ENCODE measurements at regions not wholly inside any gene's neighbourhood (a gene's known extent, or its start where the extent isn't known, plus 50 kb on each side); places are given as distances from the start of the nearest gene placed in this dataset.
"Not testable (repeated sequence)": the region's sequence is repeated elsewhere in the genome, so short reads cannot be mapped to it uniquely, and the experiment has no call there.

DNA sequence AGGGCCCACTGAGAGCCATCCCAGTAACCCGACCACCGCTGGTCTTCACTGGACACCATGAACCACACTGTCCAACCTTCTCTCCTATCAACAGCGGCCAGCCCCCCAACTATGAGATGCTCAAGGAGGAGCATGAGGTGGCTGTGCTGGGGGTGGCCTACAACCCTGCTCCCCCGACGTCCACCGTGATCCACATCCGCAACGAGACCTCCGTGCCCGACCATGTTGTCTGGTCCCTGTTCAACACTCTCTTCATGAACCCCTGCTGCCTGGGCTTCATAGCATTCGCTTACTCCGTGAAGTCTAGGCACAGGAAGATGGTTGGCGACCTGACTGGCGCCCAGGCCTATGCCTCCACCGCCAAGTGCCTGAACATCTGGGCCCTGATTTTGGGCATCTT lies 423.8 kb upstream of the EPHA5 start:
- no peak for DNase-seq

DNA sequence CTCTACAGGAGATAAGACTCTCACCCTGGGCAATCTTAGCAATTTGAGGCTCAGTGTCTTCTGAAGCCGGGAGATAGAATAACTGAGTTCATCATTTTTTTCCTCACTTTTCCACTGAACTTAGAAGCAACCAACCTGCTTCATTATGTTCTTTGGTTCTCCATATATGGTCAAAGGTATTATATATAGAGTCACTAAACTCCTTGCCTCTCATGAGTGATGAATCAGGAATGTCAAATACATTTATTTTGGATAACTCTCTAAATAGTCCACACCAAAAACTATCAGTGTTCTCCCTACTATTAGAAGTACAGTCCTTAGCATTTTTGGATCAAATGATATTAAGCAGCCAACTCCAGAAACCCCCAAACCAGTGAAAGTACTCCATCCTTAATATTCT lies 421.5 kb upstream of the EPHA5 start:
- DNase-seq = no peak

DNA sequence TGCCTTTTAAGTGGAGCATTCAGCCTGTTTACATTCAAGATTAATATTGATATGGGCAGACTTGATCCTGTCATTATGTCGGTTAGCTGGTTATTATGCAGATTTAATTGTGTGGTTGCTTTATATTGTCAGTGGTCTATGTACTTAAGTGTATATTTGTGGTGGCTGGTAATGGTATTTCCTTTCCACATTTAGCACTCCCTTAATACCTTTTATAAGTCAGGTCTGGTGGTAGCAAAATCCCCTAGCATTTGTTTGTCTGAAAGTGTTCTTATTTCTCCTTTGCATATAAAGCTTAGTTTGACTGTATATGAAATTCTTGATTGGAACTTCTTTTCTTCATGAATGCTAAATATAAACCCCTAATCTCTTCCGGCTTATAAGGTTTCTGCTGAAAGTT lies 403.7 kb upstream of the EPHA5 start:
- no peak for DNase-seq

DNA sequence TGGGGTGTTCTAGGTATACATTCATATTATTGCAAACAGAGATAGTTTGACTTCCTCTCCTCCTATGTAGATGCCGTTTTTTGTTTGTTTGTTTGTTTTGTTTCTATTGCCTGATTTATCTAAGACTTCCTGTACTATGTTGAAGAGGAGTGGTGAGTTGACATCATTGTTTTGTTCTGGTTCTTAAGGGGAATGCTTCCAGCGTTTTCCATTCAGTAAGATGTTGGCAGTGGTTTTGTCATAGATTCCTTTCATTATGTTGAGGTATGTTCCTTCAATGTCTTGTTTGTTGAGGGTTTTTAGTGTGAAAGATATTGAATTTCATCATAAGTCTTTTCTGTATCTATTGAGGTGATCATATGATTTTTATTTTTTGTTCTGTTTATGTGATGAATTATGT lies 401.6 kb upstream of the EPHA5 start:
- no peak for DNase-seq

DNA sequence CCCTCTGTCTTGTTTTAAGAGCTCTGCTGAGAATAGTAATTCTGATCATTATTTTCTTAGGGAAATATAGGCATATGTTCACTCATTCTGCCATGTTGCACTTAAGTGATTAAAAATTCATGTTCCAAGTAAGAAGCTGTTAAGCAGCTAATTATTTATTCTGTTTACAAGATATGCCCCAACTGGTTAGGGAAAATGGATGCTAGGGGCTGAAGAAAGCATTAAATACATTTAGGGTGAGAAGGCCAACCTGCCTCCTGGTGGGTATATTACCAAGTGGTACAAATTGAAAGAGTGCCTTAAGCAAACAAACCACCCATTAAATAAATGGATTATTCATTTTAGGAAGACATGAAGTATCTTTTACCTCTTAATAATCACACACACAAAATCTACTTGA lies 392.6 kb upstream of the EPHA5 start:
- no peak for DNase-seq

DNA sequence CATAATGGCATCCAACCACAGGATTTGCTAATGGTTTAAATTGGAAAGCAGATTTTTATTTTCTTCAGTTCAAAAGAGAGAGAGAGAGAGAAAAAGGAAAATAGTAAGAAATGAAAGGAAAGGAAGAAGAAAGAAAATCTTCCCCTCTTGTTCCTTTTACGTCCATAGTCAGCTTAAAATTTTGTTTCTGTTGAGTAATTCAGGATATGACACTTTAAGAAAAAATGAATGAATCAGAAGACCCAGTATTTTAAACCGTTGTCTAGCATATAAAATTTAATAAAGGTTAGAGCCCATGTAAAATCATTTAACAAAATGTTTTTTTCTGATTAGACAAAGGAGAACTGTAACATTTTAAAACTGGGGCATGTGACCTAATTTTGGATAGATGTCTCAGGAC lies 391.8 kb upstream of the EPHA5 start:
- no peak for DNase-seq

DNA sequence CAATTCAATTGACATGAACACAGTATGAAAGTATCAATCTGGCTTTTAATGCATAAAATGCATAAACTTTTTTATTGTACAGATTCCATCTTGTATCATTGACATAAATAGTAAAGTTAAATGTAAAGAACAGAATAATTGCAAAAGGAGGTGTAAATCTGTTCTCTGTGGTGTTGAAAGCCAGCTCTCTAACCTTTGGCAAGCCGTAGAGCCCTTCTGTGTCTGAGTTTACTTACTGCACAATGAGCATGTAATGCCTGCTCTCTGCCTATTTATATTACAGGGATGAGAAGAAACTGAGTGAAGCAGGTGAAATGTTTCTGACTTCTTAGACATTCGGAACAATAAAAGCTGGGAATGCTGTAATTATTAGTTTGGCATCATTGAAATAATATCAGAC lies 389.3 kb upstream of the EPHA5 start:
- DNase-seq = no peak

DNA sequence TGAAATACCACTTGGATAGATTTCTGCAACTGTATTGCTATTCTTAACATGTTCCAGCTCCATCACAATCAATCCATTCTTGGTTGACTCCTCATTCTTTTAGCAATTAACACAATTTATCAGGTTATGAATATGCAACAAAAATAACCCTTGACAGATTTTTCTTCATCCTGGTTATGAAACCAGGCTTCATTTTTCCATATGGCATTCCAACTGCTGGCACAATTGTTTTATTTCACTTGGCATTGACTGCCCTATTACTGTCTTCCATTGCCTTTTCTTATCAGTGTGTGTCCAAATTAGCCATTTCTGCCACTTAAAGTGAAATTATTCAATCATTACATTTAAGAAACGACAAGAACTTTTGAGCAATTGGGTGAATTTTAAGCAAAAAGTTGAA lies 388.8 kb upstream of the EPHA5 start:
- no peak for DNase-seq

DNA sequence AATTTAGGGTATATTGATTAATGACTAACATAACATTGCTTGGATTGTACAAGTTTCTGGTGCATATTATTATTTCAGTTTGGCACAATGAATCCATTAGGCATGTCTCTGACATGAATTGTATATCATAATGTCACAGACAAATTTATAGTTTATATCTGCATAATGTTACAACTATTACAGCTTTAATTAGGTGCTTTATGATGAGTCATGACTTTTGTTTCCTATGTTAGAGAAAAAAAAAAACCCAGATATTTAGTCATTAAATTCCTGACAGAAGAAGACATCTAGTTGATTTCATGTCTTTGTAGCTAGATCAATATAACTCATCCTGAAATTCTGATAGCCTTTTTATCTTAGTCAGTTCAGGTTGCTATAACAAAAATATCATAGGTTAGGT lies 385.7 kb upstream of the EPHA5 start:
- DNase-seq = no peak

DNA sequence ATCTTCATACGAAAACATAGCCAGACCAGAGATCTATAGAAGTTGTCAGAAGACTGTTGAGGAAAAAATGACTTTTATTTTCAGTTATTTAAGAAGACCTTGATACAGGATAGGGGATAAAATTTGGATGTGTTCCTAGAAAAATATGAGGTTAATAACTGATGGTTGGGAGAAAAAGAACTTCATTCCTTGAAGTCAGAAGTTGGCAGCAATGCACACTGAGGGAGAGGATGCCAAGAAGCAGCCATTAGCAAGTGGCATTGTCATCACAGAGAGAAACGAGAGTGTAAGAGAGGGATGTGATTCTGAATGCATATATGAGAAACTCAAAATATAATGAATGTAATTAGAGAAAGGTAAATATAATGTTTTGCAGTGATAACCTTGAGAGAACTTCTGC lies 382.1 kb upstream of the EPHA5 start:
- DNase-seq = no peak

DNA sequence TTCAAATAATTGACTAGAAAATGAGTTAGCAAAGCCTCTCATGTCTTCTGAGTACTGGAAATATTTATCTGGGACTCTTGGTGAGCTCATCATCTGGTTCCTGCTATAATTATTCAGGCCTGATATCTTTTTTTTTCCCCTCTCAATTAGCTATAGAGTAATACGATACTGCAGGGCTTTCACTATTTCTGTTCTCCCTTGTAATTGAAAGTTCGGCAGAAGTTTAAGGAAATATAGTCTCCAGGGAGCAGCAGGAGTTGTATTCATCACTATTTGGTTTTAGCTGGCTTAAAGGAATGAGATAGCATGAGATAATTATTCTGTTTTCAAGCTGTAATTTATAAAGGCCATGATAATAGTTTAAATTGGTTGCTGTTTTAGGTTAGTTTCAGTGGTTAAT lies 378.6 kb upstream of the EPHA5 start:
- DNase-seq = no peak

DNA sequence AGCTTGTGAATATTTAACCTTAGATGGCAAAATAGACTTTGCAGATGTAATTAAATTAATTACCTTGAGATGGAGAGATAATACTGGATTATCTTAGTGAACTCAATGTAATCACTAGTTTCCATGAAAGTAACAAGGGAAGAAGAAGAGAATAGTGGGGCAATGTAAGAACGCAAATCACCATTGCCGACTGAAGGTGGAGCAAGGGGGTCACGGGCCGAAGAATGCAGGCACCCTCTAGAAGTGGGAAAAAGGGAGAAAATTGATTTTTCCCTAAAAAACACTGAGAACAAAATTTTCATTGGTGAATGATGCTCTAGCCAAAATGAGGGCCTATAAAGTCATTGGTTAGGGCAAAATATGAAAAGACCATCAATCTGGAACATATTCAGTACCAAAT lies 375.6 kb upstream of the EPHA5 start:
- no peak for DNase-seq

DNA sequence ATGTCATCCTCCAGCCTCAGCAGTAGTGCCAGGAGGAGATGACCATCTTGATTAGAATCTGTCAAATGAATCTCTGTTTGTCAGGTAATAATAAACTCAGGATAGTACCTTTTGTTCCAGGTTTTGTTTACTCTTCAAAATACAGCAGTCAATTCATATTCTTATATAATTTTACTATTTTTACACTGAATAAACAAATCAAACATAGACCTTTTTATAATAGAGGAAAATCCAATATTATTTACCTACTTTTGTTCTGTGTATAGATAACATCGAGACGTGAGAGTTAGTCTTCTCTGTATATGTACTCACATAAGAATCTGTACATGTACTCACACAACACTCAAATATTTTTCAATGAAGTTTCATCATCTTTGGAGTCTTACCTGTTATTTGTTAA lies 365.4 kb upstream of the EPHA5 start:
- no peak for DNase-seq

DNA sequence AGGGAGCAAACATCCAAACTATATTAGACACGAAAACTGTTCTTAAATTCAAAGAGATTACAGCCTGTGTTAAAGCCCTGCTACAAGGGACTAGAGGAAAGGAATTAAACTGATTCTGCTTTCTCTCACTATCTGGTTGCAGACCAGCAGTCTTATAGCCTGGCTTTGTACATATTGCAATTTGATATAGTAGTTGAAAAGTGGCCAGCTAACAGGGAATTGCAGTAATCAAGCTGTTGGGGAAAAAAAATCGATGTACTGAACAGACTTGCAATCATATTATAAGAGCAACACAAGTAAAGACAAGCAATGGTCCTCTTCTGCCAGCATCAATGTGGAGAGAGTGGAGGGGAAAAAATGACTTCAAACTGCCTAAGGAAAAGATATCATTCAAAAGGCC lies 364.4 kb upstream of the EPHA5 start:
- DNase-seq = no peak

DNA sequence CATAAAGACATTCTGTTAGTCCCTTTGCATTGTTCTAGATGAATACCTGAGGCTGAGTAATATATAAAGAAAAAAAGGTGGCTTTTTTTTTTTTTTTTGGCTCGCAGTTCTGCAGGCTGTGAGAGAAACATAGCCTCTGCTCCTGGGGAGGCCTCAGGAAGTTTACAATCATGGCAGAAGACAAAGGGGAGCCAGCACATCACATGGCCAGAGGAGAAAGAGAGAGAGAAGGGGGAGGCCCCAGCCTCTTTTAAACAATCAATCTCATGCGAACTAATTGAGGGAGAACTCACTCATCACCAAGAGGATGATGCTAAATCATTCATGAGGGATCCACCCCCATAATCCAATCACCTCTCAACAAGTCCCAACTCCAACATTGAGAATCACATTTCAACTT lies 364.0 kb upstream of the EPHA5 start:
- no peak for DNase-seq

DNA sequence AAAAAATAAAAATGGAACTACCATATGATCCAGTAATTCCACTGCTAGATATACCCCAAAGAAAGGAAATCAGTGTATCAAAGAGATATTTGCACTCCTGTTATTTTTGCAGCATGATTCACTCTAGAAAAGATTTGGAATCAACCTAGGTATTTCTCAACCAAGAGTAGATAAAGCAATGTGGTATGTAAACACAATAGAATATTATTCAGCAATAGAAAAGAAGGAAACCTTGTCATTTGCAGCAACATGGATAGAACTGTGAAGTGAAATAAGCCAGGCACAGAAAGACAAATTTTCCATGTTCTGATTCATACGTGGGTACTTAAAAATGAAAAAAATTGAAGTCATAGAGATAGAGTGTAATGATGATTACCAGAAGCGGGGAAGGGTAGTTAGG lies 362.3 kb upstream of the EPHA5 start:
- no peak for DNase-seq

DNA sequence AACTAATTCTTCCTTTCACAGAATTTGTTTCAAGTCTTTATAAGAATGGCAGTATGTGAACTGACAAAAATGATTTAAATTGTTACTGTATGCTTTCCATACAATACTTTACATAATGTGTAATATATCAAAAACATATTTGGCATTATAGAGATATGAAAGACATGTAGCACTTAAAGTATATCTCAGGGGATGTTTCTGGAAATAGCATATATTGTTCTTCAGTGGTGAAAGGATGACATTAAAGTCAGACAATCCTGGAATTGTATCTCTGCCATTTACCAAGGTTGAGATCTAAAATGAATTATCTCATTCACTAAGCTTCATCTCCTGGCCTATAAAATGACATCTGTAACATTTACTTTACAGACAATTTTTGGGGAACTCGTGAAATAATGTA lies 358.4 kb upstream of the EPHA5 start:
- DNase-seq = no peak

DNA sequence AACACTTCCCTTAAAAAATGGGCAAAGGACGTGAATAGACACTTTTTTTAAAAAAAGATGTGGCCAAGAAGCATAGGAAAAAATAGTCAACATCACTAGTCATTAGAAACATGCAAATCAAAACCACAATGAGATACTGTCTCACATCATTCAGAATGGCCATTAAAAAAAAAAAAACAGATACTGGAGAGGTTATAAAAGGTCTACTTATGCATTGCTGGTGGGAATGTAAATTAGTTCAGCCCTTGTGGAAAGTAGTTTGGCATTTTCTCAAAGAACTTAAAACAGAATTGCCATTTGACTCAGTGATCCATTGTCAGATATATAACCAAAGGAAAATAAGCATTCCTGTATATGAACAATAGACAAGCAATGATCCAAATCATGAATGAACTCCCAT lies 352.8 kb upstream of the EPHA5 start:
- DNase-seq = no peak

DNA sequence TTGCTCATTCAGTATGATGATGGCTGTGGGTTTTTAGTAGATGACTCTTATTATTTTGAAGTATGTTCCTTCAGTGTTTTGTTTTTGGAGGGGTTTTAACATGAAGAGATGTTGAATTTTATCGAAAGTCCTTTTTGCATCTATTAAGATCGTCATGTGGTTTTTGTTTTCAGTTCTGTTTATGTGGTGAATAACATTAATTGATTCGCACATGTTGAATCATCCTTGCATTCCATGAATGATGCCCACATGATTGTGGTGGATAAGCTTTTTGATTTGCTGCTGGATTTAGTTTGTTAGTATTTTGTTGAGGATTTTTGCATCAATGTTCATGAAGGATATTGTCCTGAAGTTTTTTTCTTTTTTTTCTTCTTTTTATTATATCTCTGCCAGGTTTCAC lies 347.4 kb upstream of the EPHA5 start:
- no peak for DNase-seq

DNA sequence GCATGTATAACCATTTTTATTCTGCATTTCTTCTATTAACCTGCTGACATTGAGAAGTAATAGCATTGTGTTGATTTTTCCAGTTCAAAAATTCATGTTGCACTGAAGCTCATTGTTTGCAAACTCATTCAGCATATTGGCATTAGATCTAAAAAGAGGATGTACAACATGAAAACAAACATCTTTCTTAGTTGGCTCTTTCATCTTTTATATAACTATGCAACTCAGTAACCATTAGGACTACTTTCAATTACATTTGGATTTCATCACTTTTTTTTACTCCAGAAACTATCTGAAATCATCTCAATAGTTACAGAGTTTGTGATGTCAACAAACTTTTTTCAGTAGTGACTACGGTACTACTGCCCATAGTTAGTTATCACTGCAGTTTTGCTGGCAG lies 346.0 kb upstream of the EPHA5 start:
- DNase-seq = no peak

DNA sequence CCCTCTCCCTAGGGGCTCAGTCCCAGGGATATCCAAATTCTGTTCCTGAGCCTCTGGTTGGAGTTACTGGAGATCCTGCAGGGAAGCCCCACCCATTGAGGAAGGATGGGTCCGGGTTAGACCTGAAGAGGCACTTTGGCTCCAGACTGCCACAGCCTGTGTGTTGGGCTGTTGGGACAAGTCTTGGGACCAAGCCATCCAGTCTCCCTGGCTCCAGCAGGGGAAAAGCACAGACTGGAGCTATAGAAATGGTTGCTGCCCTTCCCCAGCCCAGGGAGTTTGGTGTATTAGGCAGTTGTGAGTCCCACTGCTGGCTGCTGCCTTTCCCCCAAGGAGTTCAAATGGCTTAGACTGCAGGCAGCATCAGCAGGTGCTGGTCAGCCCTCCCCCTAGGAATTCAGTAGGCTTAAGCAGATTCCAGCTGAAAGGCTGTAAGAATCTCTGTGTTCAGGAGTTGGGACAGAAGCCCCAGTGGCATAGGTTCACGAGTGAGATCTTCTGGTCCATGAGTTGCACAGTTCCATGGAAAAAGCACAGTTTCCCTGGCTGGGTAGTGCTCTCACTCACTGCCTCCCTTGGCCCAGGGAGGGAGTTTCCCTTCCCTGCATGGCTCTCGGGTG lies 344.0 kb upstream of the EPHA5 start:
- no peak for DNase-seq

DNA sequence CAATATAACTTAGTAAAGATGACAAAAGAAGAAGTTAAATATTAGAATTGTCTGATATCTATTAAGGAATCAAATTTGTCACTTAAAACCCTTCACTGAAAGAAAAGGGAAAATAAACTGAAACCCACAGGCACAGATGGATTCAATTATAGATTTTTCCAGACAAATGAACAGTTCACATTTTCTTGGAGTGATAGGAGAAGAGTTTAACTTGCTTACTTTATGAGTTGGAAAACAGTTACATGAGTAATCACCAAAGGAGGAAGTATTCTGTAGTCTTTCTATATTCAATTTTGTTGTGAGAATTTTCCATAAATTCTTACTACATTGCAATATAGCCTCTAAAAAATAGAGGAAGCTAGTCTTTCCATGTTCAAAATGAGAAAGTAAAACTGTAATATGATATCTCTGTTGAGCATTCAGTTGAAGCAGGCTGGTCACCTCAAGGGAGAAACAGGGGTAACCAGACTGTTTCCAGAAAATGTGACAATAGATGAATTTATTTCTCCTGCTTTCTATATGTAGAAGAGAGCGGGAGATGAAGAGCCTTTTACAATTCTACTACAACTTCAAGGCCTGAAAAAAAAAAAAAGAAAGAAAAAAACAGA lies 330.3 kb upstream of the EPHA5 start:
- peak; percentile 40 to 56 for DNase-seq

DNA sequence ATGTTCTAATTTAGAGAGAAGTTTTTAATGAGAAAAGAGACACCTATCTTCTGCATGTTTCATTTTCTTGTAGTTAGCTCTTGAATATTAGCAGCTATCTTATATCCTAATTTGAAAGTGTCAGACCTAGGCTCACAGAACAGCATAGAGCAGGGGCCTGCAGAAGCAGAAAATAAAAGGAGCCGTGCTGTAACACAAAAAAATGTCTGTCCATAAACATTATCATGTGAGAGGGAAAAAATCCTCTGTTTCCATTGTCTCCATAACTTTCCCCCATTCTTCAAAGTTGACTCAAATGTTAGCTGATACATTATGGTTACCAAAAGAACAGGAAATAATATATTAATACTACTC lies 329.2 kb upstream of the EPHA5 start:
- DNase-seq = no peak

DNA sequence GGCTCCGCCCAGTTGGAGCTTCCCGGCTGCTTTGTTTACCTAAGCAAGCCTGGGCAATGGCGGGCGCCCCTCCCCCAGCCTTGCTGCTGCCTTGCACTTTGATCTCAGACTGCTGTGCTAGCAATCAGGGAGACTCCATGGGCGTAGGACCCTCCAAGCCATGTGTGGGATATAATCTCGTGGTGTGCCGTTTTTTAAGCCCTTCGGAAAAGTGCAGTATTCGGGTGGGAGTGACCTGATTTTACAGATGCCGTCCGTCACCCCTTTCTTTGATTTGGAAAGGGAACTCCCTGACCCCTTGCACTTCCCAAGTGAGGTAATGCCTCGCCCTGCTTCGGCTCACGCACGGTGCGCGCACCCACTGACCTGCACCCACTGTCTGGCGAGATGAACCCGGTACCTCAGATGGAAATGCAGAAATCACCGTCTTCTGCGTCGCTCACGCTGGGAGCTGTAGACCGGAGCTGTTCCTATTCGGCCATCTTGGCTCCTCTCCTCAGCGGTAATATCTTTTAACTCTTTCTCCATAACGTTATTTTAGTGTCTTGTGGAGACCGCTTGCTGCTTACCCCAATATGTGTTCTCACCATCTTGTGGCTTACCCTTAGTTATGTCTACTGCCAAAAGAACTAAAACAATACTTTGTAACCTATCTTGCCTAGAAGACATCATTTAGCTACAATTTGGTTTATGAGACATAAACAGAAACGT lies 328.7 kb upstream of the EPHA5 start:
- not testable (repeated sequence) for DNase-seq

DNA sequence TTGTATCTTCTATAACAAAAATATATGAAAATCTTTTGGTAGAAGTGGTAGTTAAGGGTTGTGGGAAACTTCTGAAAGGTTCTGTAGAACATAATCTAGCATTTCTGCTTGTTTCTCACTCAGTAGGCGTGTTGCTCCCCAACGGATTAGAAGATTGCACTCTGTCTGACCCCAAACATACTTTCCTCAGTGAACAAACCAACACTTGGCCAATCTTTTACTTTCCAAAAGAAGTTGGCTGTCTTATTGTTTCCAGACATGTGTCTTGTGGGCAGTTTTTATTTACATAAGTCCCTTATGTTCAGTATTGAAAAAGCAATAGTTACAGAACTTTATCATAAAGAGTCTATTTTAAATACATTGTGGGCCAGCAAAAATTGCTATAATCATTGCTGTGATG lies 312.8 kb upstream of the EPHA5 start:
- DNase-seq = no peak
